Esophagus squamous epithelium (tissue), 5 donors: ENCODE measurements at regions not wholly inside any gene's neighbourhood (a gene's known extent, or its start where the extent isn't known, plus 50 kb on each side); places are given as distances from the start of the nearest gene placed in this dataset.

Source experiments
- DNase-seq: peaks from one replicate; lab custom pipeline; 2025; lab: John Stamatoyannopoulos, UW
- H3K27ac ChIP-seq, 4 donors: fragments of 200-600 bp; sonication (generic); one replicate each; pipeline ENCODE4 v1.5.1; 2016 to 2019; ENCODE audit warnings: mild to moderate bottlenecking in 1 of 4
- H3K27me3 ChIP-seq, 4 donors: fragments of 200-600 bp; sonication (generic); 1 replicate in 3 of 4; 2 replicates in 1 of 4; pipeline versions ENCODE4 v1.5.1 to v1.6.0; 2017 to 2021; ENCODE audit warnings: antibody characterized with exemption in 1 of 4
- H3K36me3 ChIP-seq, 3 donors: fragments of 200-600 bp; sonication (generic); one replicate each; pipeline ENCODE4 v1.5.1; 2016 to 2019
- H3K4me1 ChIP-seq, 3 donors: fragments of 200-600 bp; sonication (generic); one replicate each; pipeline ENCODE4 v1.5.1; 2017 to 2019
- H3K4me3 ChIP-seq, 4 donors: fragments of 200-600 bp; sonication (generic); 1 replicate in 3 of 4; 2 replicates in 1 of 4; pipeline ENCODE4 v1.5.1; 2016 to 2019; ENCODE audit warnings: mild to moderate bottlenecking in 2 of 4, moderate library complexity in 1 of 4
- H3K9me3 ChIP-seq, 3 donors: fragments of 200-600 bp; sonication (generic); one replicate each; pipeline ENCODE4 v1.5.1; 2016 to 2019
- POLR2A ChIP-seq, 4 donors: fragments of 450-650 bp; IDR thresholded peaks; one replicate each; pipeline ENCODE4 v1.6.1; 2017; ENCODE audit warnings: antibody characterized with exemption in 4 of 4, mild to moderate bottlenecking in 4 of 4, moderate library complexity in 3 of 4
- WGBS, 2 donors: methylation state at CpG; one replicate each; pipeline ENCODE4 v1.1.5; 2018; 5-methylcytosine and 5-hydroxymethylcytosine counted together
- intact Hi-C: fragments of 100-400 bp; cut with DNase I; formaldehyde crosslinking; loops from one replicate; pipeline ENCODE4 v1.15.0; 2022
- TF ChIP-seq, protein P1 (sequence below), 6 experiments: fragments of 450-650 bp in 4 of 6; fragments of 200-600 bp in 2 of 6; sonication (generic) in 2 of 6; IDR thresholded peaks; one replicate each; pipeline ENCODE4 v1.5.1; 2016 to 2019; ENCODE audit warnings: antibody characterized with exemption in 6 of 6, mild to moderate bottlenecking in 4 of 6, moderate library complexity in 4 of 6
- donor health status: DM: yes; HTN: yes; CAD: no.

DNA sequence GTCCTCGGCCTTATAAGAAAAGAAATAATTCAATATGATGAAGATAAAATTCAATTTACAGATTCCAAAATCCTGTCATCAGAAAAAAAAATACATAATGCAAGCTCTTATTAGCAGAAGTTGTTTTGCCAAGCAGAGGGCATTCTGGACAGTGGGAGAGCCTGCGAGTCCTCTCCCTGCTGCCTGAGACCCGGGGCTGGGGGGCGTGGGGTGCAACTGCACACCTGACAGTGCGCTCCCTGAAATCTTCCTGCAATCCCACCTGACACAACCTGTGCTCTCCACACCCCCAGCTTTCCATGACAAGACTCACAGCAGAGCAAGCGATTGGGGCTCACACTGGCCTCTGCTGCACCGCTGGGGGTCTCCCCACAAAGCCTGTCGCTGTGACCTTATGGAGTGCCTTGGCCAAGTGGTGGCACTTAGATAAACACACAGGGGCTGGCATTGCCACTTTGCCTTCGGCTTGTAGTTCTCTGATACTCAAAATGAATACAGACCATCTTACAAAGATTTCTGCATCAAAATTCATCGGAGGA is 130.3 kb upstream of the PDE10A start:
- H3K36me3 ChIP-seq, result no peaks in the 10 kb centered on the region
- H3K9me3 ChIP-seq, result no peaks in the 10 kb centered on the region
- H3K27ac ChIP-seq, result no peak overlapping the region
- TF ChIP-seq, protein P1, sequence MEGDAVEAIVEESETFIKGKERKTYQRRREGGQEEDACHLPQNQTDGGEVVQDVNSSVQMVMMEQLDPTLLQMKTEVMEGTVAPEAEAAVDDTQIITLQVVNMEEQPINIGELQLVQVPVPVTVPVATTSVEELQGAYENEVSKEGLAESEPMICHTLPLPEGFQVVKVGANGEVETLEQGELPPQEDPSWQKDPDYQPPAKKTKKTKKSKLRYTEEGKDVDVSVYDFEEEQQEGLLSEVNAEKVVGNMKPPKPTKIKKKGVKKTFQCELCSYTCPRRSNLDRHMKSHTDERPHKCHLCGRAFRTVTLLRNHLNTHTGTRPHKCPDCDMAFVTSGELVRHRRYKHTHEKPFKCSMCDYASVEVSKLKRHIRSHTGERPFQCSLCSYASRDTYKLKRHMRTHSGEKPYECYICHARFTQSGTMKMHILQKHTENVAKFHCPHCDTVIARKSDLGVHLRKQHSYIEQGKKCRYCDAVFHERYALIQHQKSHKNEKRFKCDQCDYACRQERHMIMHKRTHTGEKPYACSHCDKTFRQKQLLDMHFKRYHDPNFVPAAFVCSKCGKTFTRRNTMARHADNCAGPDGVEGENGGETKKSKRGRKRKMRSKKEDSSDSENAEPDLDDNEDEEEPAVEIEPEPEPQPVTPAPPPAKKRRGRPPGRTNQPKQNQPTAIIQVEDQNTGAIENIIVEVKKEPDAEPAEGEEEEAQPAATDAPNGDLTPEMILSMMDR (IDR thresholded peaks at IDR 0.05), result no peak
- no peak for TF ChIP-seq POLR2A (IDR thresholded peaks at IDR 0.05)
- intact Hi-C loops, result no loop called here
- WGBS, 2 donors, result 87 to 92% methylated on average over 7 to 8 of the region's 10 CpGs
- no peak for DNase-seq
- H3K27me3 ChIP-seq, result no peaks in the 10 kb centered on the region
- H3K4me1 ChIP-seq, result no peaks in the 10 kb centered on the region
- no peak overlapping the region for H3K4me3 ChIP-seq

DNA sequence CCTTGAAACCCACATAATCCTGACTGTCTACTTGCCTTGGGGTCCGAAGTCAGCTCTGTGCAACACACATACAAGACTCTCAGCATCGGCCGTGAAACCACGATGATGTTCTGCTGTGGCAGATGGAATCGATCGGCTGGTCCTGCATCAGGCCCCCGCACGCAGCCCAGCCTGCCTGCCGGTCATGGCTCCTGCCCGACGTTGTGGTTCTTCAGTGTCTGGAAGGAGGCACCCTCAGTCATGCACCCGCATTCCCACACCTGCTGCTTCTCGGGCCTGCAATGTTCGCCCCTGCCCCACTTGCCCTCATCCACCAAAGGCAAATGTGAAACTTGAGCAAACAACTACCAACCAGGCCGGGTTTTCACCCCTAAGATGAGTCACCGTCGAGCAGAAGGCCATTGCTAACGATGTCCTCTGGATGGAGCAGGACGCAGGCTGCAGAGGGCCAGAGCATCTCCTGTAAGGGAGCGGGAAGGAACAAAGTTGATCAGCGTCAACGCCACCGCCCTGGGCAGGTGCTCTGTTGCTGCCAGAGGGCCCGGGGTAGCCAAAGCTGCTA is 128.9 kb upstream of the PDE10A start:
- no peak for TF ChIP-seq POLR2A (IDR thresholded peaks at IDR 0.05)
- TF ChIP-seq, protein P1 (IDR thresholded peaks at IDR 0.05), result no peak
- WGBS, 2 donors, result 88% methylated on average over 15 to 21 of the region's 24 CpGs
- Histone ChIP-seq H3K9me3 (no peaks in the 10 kb centered on the region), H3K4me3 (no peak overlapping the region), H3K27me3 (no peaks in the 10 kb centered on the region), H3K4me1 (no peaks in the 10 kb centered on the region), H3K27ac (no peak overlapping the region), H3K36me3 (no peaks in the 10 kb centered on the region)
- no peak for DNase-seq
- intact Hi-C loops, result no loop called here

DNA sequence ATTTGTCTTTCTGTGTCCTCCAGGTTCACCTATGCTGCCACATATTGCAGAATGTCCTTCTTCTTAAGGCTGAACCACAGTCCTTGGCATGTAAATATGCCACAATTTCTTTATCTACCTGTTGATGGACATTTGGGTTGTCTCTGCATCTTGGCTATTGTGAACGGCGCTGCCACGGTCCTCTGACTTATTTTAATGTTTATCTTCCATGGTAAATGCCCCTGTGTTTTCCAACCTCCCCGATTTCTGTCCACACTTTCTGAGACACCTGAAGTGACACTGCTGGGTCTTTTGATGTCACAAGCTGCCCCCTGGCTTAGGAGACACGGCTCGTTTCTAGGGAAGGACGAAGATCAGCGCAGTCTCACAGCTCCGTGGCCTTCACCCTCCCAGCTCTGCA is 128.3 kb upstream of the PDE10A start:
- intact Hi-C loops, result no loop called here
- WGBS, 2 donors, result 78 to 83% methylated on average over 9 of the region's 9 CpGs

DNA sequence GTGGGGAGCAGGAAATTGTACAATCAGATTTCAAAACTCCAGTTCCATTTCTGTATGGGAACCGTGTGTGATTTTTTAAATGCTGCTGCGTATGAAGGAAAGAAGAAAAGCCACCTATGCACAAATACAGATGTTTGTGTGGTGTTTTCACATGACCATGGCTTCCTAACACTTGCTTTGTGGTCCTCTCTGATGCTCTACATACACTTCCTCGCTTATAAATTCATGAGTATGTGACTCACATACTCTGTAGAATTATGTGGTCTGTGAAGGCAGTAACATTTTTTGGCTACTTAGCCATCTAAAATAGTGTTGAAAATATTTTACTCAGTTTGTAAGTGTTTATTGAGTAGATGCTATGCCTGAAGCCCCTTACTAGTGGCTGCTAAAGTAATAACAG is 119.8 kb upstream of the PDE10A start:
- no peaks in the 10 kb centered on the region for H3K36me3 ChIP-seq
- 71 to 84% methylated on average over 3 of the region's 3 CpGs for WGBS, 2 donors
- no peak for DNase-seq
- no peaks in the 10 kb centered on the region for H3K4me1 ChIP-seq
- TF ChIP-seq POLR2A (IDR thresholded peaks at IDR 0.05), result no peak
- TF ChIP-seq, protein P1 (IDR thresholded peaks at IDR 0.05), result no peak
- intact Hi-C loops, result no loop called here
- no peaks in the 10 kb centered on the region for H3K9me3 ChIP-seq
- no peak overlapping the region for H3K4me3 ChIP-seq
- no peak overlapping the region for H3K27ac ChIP-seq
- no peaks in the 10 kb centered on the region for H3K27me3 ChIP-seq

More for the DNA sequence above, 128.3 kb upstream of the PDE10A start:
- TF ChIP-seq, protein P1 (IDR thresholded peaks at IDR 0.05), result no peak
- no peak for TF ChIP-seq POLR2A (IDR thresholded peaks at IDR 0.05)
- no peaks in the 10 kb centered on the region for H3K27me3 ChIP-seq
- no peaks in the 10 kb centered on the region for H3K36me3 ChIP-seq
- H3K4me3 ChIP-seq, result no peak overlapping the region
- no peaks in the 10 kb centered on the region for H3K4me1 ChIP-seq
- no peak for DNase-seq
- no peaks in the 10 kb centered on the region for H3K9me3 ChIP-seq
- no peak overlapping the region for H3K27ac ChIP-seq

DNA sequence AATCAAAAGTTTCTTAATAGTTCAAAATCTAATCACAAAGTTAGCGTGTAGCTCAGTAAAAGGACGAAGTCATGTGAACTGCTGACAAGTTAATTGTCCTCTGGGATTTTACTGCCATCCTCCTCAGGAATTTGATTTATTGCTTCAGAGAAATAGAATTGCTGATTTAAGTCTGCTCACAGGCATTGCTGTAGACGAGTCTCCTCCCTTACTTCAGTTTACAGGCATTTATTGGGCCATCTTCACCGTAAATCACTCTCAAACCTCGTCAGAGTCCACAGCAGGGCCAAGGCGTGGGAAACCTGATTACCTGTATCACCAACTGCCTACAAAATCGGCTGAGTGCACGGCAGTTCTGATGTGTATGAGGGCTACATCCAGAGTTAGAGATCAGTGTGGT is 119.1 kb upstream of the PDE10A start:
- H3K27ac ChIP-seq, result no peak overlapping the region
- no peaks in the 10 kb centered on the region for H3K9me3 ChIP-seq
- intact Hi-C loops, result no loop called here
- no peak for DNase-seq
- no peaks in the 10 kb centered on the region for H3K27me3 ChIP-seq
- H3K36me3 ChIP-seq, result no peaks in the 10 kb centered on the region
- no peaks in the 10 kb centered on the region for H3K4me1 ChIP-seq
- H3K4me3 ChIP-seq, result no peak overlapping the region
- WGBS, 2 donors, result 64 to 72% methylated on average over 8 of the region's 8 CpGs
- TF ChIP-seq POLR2A (IDR thresholded peaks at IDR 0.05), result no peak
- TF ChIP-seq, protein P1 (IDR thresholded peaks at IDR 0.05), result no peak
